ENCODE measurements at regions not wholly inside any gene's neighbourhood (a gene's known extent, or its start where the extent isn't known, plus 50 kb on each side); places are given as distances from the start of the nearest gene placed in this dataset.
"Not testable (repeated sequence)": the region's sequence is repeated elsewhere in the genome, so short reads cannot be mapped to it uniquely, and the experiment has no call there.

- Mint-ChIP-seq H3K27me3 (no peaks in the 10 kb centered on the region), H3K4me1 (no peaks in the 10 kb centered on the region), H3K9me3 (peaks cover 0 to 10% (median 7%) of the 10 kb centered on the region in 3 donors), H3K4me3 (no peak overlapping the region), H3K36me3 (no peaks in the 10 kb centered on the region), H3K27ac (no peak overlapping the region)
- peaks cover 3% of the 10 kb centered on the region for H3K9me3 ChIP-seq
- CTCF ChIA-PET = no interaction called here
- DNase-seq (no peak), ATAC-seq (replicated peaks in 1 of 4) (no peak)
- POLR2A ChIA-PET = no interaction called here
- no peak overlapping the region for H3K27ac ChIP-seq (ENCODE audit: low read length)
- no peaks in the 10 kb centered on the region for H3K4me1 ChIP-seq (ENCODE audit: control insufficient read depth in 1 of 2, extremely low read depth in 1 of 2, insufficient read depth in 2 of 2, low read length in 2 of 2)
- H3K4me3 ChIP-seq (ENCODE audit: control insufficient read depth in 1 of 2, extremely low read depth in 1 of 2, low read length in 1 of 2) = no peak overlapping the region
- no peaks in the 10 kb centered on the region for H3K27me3 ChIP-seq (replicated peaks in 1 of 2; ENCODE audit: control insufficient read depth in 2 of 2, extremely low read depth in 1 of 2, insufficient read depth in 2 of 2, low read length in 1 of 2)
- H3K36me3 ChIP-seq (ENCODE audit: control insufficient read depth in 2 of 2, extremely low read depth in 1 of 2, insufficient read depth in 1 of 2, low read length in 1 of 2) = no peaks in the 10 kb centered on the region
These were observed 1351.3 kb upstream of the CHAC2 start for GRCh38 chr2:52416340-52416739.

DNA sequence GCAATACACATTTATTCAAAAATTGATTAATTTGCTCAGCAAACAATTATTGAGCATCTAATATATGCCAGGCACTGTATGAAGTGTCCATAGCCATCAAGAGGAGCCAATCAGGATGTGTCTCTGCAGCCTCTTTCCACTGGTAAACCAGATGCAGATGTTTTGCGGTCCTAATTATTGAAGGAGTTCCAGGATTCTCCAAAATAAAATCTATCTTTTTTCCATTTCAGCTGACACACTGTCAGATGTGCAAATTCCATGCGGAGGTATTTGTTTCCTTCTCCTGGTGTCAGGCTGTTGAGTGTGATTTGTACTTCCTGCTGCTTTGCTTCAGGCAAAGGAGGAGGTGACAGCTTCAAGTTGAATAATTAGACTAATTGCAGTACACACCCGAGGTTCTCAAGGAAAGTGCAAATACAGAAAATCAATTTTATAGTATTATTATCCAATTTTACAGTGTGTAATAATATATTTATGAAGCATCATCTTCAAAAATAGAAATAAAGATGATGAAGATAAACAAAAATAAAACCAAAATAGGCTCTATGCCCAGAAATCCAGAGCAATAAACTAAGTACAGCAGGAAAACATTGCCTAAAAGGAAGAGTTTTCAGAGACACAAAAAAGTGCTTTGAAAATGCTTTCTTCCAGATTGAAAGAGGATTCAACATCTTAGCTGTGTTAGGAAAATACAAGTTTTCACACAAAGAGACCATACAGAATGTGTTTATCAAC is 1352.9 kb upstream of the CHAC2 start:
- no peaks in the 10 kb centered on the region for H3K4me1 Mint-ChIP-seq
- CTCF ChIA-PET = no interaction called here
- H3K27me3 Mint-ChIP-seq = no peaks in the 10 kb centered on the region
- Histone ChIP-seq H3K9me3 (peaks cover 3% of the 10 kb centered on the region), H3K36me3 (ENCODE audit: control insufficient read depth in 2 of 2, extremely low read depth in 1 of 2, insufficient read depth in 1 of 2, low read length in 1 of 2) (no peaks in the 10 kb centered on the region), H3K4me1 (ENCODE audit: control insufficient read depth in 1 of 2, extremely low read depth in 1 of 2, insufficient read depth in 2 of 2, low read length in 2 of 2) (no peaks in the 10 kb centered on the region), H3K4me3 (ENCODE audit: control insufficient read depth in 1 of 2, extremely low read depth in 1 of 2, low read length in 1 of 2) (no peak overlapping the region), H3K27ac (ENCODE audit: low read length) (no peak overlapping the region), H3K27me3 (replicated peaks in 1 of 2; ENCODE audit: control insufficient read depth in 2 of 2, extremely low read depth in 1 of 2, insufficient read depth in 2 of 2, low read length in 1 of 2) (no peaks in the 10 kb centered on the region)
- no peak overlapping the region for H3K27ac Mint-ChIP-seq
- ATAC-seq (replicated peaks in 1 of 4) = no peak
- H3K9me3 Mint-ChIP-seq = peaks cover 0 to 10% (median 7%) of the 10 kb centered on the region in 3 donors
- DNase-seq = no peak
- POLR2A ChIA-PET = no interaction called here
- H3K4me3 Mint-ChIP-seq = no peak overlapping the region
- no CpG with 5 or more reads among the region's 3 CpGs for WGBS (ENCODE audit: insufficient coverage)
- H3K36me3 Mint-ChIP-seq = no peaks in the 10 kb centered on the region

DNA sequence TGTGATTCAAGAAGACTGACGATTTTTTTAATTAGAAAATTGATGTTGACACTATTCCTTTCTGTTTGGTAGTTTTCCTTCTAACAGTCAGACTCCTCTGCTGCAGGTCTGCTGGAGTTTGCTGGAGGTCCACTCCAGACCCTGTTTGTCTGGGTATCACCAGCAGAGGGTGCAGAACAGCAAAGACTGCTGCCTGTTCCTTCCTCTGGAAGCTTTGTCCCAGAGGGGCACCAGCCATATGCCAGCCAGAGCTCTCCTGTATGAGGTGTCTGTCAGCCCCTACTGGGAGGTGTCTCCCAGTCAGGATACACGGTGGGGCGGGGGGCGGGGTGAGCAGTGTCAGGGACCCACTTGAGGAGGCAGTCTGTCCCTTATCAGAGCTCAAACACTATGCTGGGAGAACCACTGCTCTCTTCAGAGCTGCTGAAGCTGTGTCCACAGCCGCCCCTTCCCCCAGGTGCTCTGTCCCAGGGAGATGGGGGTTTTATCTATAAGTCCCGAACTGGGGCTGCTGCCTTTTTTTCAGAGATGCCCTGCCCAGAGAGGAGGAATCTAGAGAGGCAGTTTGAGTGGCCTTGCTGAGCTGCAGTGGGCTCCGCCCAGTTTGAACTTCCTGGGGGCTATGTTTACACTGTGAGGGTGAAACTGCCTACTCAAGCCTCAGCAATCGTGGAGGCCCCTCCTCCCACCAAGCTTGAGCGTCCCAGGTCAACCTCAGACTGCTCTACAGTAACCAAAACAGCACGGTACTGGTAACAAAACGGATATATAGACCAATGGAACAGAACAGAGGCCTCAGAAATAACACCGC is 1358.1 kb upstream of the CHAC2 start:
- DNase-seq; POLR2A ChIA-PET; H3K4me1 ChIP-seq (ENCODE audit: control insufficient read depth in 1 of 2, extremely low read depth in 1 of 2, insufficient read depth in 2 of 2, low read length in 2 of 2); H3K36me3 ChIP-seq (ENCODE audit: control insufficient read depth in 2 of 2, extremely low read depth in 1 of 2, insufficient read depth in 1 of 2, low read length in 1 of 2); H3K4me1 Mint-ChIP-seq; CTCF ChIA-PET; H3K27me3 Mint-ChIP-seq; H3K27me3 ChIP-seq (replicated peaks in 1 of 2; ENCODE audit: control insufficient read depth in 2 of 2, extremely low read depth in 1 of 2, insufficient read depth in 2 of 2, low read length in 1 of 2); H3K36me3 Mint-ChIP-seq; H3K9me3 ChIP-seq; ATAC-seq (replicated peaks in 1 of 4); H3K4me3 ChIP-seq (ENCODE audit: control insufficient read depth in 1 of 2, extremely low read depth in 1 of 2, low read length in 1 of 2); H3K4me3 Mint-ChIP-seq; H3K27ac Mint-ChIP-seq; H3K27ac ChIP-seq (ENCODE audit: low read length): not testable (repeated sequence)
- H3K9me3 Mint-ChIP-seq = peaks cover 0 to 14% (median 7%) of the 10 kb centered on the region in 3 donors
- 91% methylated on average over 4 of the region's 12 CpGs for WGBS (ENCODE audit: insufficient coverage)

GRCh38 chr2:52405980-52406379 is 1361.6 kb upstream of the CHAC2 start:
- Histone ChIP-seq H3K27me3 (replicated peaks in 1 of 2; ENCODE audit: control insufficient read depth in 2 of 2, extremely low read depth in 1 of 2, insufficient read depth in 2 of 2, low read length in 1 of 2) (no peaks in the 10 kb centered on the region), H3K27ac (ENCODE audit: low read length) (no peak overlapping the region), H3K4me1 (ENCODE audit: control insufficient read depth in 1 of 2, extremely low read depth in 1 of 2, insufficient read depth in 2 of 2, low read length in 2 of 2) (no peaks in the 10 kb centered on the region), H3K4me3 (ENCODE audit: control insufficient read depth in 1 of 2, extremely low read depth in 1 of 2, low read length in 1 of 2) (no peak overlapping the region), H3K9me3 (no peaks in the 10 kb centered on the region), H3K36me3 (ENCODE audit: control insufficient read depth in 2 of 2, extremely low read depth in 1 of 2, insufficient read depth in 1 of 2, low read length in 1 of 2) (no peaks in the 10 kb centered on the region)
- Mint-ChIP-seq H3K4me1 (no peaks in the 10 kb centered on the region), H3K4me3 (no peak overlapping the region), H3K27me3 (no peaks in the 10 kb centered on the region), H3K36me3 (no peaks in the 10 kb centered on the region), H3K9me3 (peaks cover 0 to 5% (median 4%) of the 10 kb centered on the region in 3 donors), H3K27ac (no peak overlapping the region)
- WGBS (ENCODE audit: insufficient coverage) = no CpG with 5 or more reads among the region's 1 CpG
- DNase-seq (no peak), ATAC-seq (replicated peaks in 1 of 4) (no peak)
- ChIA-PET CTCF (no interaction called here), POLR2A (no interaction called here)

DNA sequence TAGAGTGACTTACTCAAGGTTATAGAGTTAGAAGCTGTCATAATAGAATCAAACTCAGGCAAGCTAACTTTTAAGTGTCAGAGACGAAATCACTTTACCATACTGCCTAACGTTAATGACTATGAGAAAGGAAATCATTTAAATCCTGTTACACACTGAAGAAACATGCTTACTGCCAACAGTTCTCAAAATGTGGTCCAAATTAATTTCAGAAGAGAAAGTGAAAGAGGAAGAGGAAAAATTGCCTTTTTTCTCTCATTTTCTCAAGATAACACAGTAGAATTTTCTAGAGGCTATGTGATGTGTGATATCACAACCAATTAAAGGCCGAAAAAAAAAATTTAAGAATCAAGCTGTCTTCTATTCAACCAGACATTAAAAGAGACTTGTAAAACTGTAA is 1362.7 kb upstream of the CHAC2 start:
- Histone ChIP-seq H3K27me3 (replicated peaks in 1 of 2; ENCODE audit: control insufficient read depth in 2 of 2, extremely low read depth in 1 of 2, insufficient read depth in 2 of 2, low read length in 1 of 2) (no peaks in the 10 kb centered on the region), H3K36me3 (ENCODE audit: control insufficient read depth in 2 of 2, extremely low read depth in 1 of 2, insufficient read depth in 1 of 2, low read length in 1 of 2) (no peaks in the 10 kb centered on the region), H3K4me3 (ENCODE audit: control insufficient read depth in 1 of 2, extremely low read depth in 1 of 2, low read length in 1 of 2) (no peak overlapping the region), H3K4me1 (ENCODE audit: control insufficient read depth in 1 of 2, extremely low read depth in 1 of 2, insufficient read depth in 2 of 2, low read length in 2 of 2) (no peaks in the 10 kb centered on the region), H3K9me3 (no peaks in the 10 kb centered on the region), H3K27ac (ENCODE audit: low read length) (no peak overlapping the region)
- H3K36me3 Mint-ChIP-seq = no peaks in the 10 kb centered on the region
- no peak overlapping the region for H3K4me3 Mint-ChIP-seq
- no peaks in the 10 kb centered on the region for H3K27me3 Mint-ChIP-seq
- CTCF ChIA-PET = no interaction called here
- H3K4me1 Mint-ChIP-seq = no peaks in the 10 kb centered on the region
- POLR2A ChIA-PET = no interaction called here
- DNase-seq = no peak
- no CpG with 5 or more reads among the region's 3 CpGs for WGBS (ENCODE audit: insufficient coverage)
- no peak for ATAC-seq (replicated peaks in 1 of 4)
- H3K9me3 Mint-ChIP-seq = peaks cover 4 to 8% (median 5%) of the 10 kb centered on the region in 3 donors
- no peak overlapping the region for H3K27ac Mint-ChIP-seq

DNA sequence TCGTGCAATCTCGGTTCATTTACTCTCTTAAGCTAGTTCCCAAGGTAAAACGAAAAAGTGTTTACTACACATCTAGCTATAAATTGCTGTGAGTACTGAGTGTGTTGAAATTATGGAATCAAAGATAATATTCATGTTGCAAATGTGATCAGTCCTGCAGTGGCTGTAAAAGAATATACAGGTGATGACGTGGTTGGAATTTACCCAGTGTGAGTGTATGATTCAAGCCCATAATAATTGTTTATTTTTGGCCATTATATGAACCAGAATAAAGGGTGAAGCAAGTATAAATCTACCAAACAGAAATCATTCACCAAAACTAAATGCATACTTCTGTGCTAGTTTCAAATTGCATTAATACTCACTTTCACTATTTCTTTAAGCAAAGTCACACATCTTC is 1363.6 kb upstream of the CHAC2 start:
- ATAC-seq (replicated peaks in 1 of 4) (no peak), DNase-seq (no peak)
- no peaks in the 10 kb centered on the region for H3K27me3 ChIP-seq (replicated peaks in 1 of 2; ENCODE audit: control insufficient read depth in 2 of 2, extremely low read depth in 1 of 2, insufficient read depth in 2 of 2, low read length in 1 of 2)
- no peak overlapping the region for H3K27ac ChIP-seq (ENCODE audit: low read length)
- Mint-ChIP-seq H3K4me3 (no peak overlapping the region), H3K27ac (no peak overlapping the region), H3K27me3 (no peaks in the 10 kb centered on the region), H3K4me1 (no peaks in the 10 kb centered on the region), H3K9me3 (peaks cover 4 to 8% (median 5%) of the 10 kb centered on the region in 3 donors), H3K36me3 (no peaks in the 10 kb centered on the region)
- H3K4me1 ChIP-seq (ENCODE audit: control insufficient read depth in 1 of 2, extremely low read depth in 1 of 2, insufficient read depth in 2 of 2, low read length in 2 of 2) = no peaks in the 10 kb centered on the region
- ChIA-PET POLR2A (no interaction called here), CTCF (interaction anchor here in 1 of 2 donors (0.6 kb wide), 1 partner anchor 9 kb away, joined by 3 read pairs; no protein-coding TSS in a partner anchor)
- no CpG with 5 or more reads among the region's 4 CpGs for WGBS (ENCODE audit: insufficient coverage)
- H3K9me3 ChIP-seq = no peaks in the 10 kb centered on the region
- H3K36me3 ChIP-seq (ENCODE audit: control insufficient read depth in 2 of 2, extremely low read depth in 1 of 2, insufficient read depth in 1 of 2, low read length in 1 of 2) = no peaks in the 10 kb centered on the region
- H3K4me3 ChIP-seq (ENCODE audit: control insufficient read depth in 1 of 2, extremely low read depth in 1 of 2, low read length in 1 of 2) = no peak overlapping the region
